Esophagus squamous epithelium (tissue), 4 donors: ENCODE measurements at regions not wholly inside any gene's neighbourhood (a gene's known extent, or its start where the extent isn't known, plus 50 kb on each side); places are given as distances from the start of the nearest gene placed in this dataset.

Experiments used
- CTCF ChIP-seq, 6 experiments: fragments of 450-650 bp in 4 of 6; fragments of 200-600 bp in 2 of 6; sonication (generic) in 2 of 6; IDR thresholded peaks; one replicate each; pipeline ENCODE4 v1.5.1; 2016 to 2019; ENCODE audit warnings: antibody characterized with exemption in 6 of 6, mild to moderate bottlenecking in 4 of 6, moderate library complexity in 4 of 6
- POLR2A ChIP-seq, 4 donors: fragments of 450-650 bp; IDR thresholded peaks; one replicate each; pipeline ENCODE4 v1.6.1; 2017; ENCODE audit warnings: antibody characterized with exemption in 4 of 4, mild to moderate bottlenecking in 4 of 4, moderate library complexity in 3 of 4

GRCh38 chr6:156658966-156659821, 118.0 kb upstream of the ARID1B start:
- TF ChIP-seq CTCF (IDR thresholded peaks at IDR 0.05) (no peak), POLR2A (IDR thresholded peaks at IDR 0.05) (no peak)
